ENCODE measurements at regions not wholly inside any gene's neighbourhood (a gene's known extent, or its start where the extent isn't known, plus 50 kb on each side); places are given as distances from the start of the nearest gene placed in this dataset.

DNA sequence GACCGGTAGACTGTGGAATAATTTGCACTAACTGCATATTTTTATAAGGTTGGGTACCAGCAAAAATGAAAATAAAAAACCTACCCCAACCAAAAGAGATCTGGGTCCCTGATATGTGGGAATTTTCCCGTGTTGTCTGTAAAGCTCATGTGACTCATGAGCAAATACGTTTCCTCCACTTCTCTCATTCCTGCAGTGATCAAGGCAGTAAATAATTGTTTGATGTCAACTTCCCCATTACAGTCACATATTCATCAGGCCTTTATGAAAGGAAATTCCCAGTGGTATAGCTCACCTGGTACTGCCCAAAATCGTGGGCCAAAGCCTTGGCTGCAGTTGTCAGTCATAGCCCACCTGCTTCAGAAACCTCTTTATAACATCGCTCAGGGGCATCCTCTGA, 166.0 kb upstream of the ANK3 start:
- Histone ChIP-seq H3K4me1 (ENCODE audit: insufficient read depth, low read length, severe bottlenecking) (no peaks in the 10 kb centered on the region), H3K4me2 (ENCODE audit: low read length) (no peak overlapping the region), H3F3A (ENCODE audit: insufficient read depth, low read length) (no peaks in the 10 kb centered on the region), H3K27me3 (ENCODE audit: insufficient read depth, low read length) (no peaks in the 10 kb centered on the region), H3K9me2 (ENCODE audit: low read depth, low read length) (no peaks in the 10 kb centered on the region), H4K20me1 (ENCODE audit: insufficient read depth, low read length) (no peaks in the 10 kb centered on the region), H3K9me3 (ENCODE audit: low read length) (no peaks in the 10 kb centered on the region), H3K4me3 (ENCODE audit: low read depth, low read length, poor library complexity, severe bottlenecking) (no peak overlapping the region), H2AFZ (ENCODE audit: low read length) (no peak overlapping the region), H3K27ac (ENCODE audit: low read depth, low read length, poor library complexity, severe bottlenecking) (no peak overlapping the region), H3K79me2 (ENCODE audit: insufficient read depth, low read length) (no peaks in the 10 kb centered on the region), H3K36me3 (ENCODE audit: insufficient read depth, low read length) (no peaks in the 10 kb centered on the region), H3K9ac (ENCODE audit: low read length) (no peak overlapping the region)
- no peak for TF ChIP-seq EZH2 (IDR thresholded peaks at IDR 0.05; ENCODE audit: borderline replicate concordance, low read length)
- TF ChIP-seq, protein P1, sequence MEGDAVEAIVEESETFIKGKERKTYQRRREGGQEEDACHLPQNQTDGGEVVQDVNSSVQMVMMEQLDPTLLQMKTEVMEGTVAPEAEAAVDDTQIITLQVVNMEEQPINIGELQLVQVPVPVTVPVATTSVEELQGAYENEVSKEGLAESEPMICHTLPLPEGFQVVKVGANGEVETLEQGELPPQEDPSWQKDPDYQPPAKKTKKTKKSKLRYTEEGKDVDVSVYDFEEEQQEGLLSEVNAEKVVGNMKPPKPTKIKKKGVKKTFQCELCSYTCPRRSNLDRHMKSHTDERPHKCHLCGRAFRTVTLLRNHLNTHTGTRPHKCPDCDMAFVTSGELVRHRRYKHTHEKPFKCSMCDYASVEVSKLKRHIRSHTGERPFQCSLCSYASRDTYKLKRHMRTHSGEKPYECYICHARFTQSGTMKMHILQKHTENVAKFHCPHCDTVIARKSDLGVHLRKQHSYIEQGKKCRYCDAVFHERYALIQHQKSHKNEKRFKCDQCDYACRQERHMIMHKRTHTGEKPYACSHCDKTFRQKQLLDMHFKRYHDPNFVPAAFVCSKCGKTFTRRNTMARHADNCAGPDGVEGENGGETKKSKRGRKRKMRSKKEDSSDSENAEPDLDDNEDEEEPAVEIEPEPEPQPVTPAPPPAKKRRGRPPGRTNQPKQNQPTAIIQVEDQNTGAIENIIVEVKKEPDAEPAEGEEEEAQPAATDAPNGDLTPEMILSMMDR (IDR thresholded peaks at IDR 0.05; ENCODE audit: low read length), result no peak

DNA sequence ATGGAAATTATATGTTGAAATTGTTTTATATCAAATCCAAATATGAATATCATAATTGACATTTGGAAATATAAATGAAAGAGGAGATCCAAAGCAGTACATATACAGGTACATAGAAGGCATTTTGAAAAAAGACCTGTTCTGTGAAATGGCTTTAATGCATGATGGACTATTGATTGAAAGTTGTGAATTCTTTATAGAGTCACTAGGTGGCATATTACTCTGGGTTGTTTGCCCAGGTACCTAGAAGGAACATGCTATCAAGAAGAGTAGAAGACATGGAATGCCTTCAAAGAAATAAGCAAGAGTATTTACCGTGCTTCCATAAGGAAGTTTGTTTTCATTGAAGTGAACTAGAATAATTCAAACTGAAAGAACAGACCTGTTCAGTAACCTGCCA, 160.0 kb upstream of the ANK3 start:
- Histone ChIP-seq H4K20me1 (ENCODE audit: insufficient read depth, low read length) (no peaks in the 10 kb centered on the region), H3K4me2 (ENCODE audit: low read length) (no peak overlapping the region), H3K9me3 (ENCODE audit: low read length) (no peaks in the 10 kb centered on the region), H3K79me2 (ENCODE audit: insufficient read depth, low read length) (no peaks in the 10 kb centered on the region), H3K4me3 (ENCODE audit: low read depth, low read length, poor library complexity, severe bottlenecking) (no peak overlapping the region), H3K27me3 (ENCODE audit: insufficient read depth, low read length) (no peaks in the 10 kb centered on the region), H2AFZ (ENCODE audit: low read length) (no peak overlapping the region), H3F3A (ENCODE audit: insufficient read depth, low read length) (no peaks in the 10 kb centered on the region), H3K9ac (ENCODE audit: low read length) (no peak overlapping the region), H3K9me2 (ENCODE audit: low read depth, low read length) (no peaks in the 10 kb centered on the region), H3K27ac (ENCODE audit: low read depth, low read length, poor library complexity, severe bottlenecking) (no peak overlapping the region), H3K36me3 (ENCODE audit: insufficient read depth, low read length) (no peaks in the 10 kb centered on the region), H3K4me1 (ENCODE audit: insufficient read depth, low read length, severe bottlenecking) (no peaks in the 10 kb centered on the region)
- no peak for TF ChIP-seq EZH2 (IDR thresholded peaks at IDR 0.05; ENCODE audit: borderline replicate concordance, low read length)
- TF ChIP-seq, protein P1 (IDR thresholded peaks at IDR 0.05; ENCODE audit: low read length), result peak; percentile 57

- H3K27me3 ChIP-seq (ENCODE audit: insufficient read depth, low read length), result no peaks in the 10 kb centered on the region
- H2AFZ ChIP-seq (ENCODE audit: low read length), result no peak overlapping the region
- no peak overlapping the region for H3K4me2 ChIP-seq (ENCODE audit: low read length)
- no peaks in the 10 kb centered on the region for H3K9me3 ChIP-seq (ENCODE audit: low read length)
- H3K4me3 ChIP-seq (ENCODE audit: low read depth, low read length, poor library complexity, severe bottlenecking), result no peak overlapping the region
- no peaks in the 10 kb centered on the region for H3K36me3 ChIP-seq (ENCODE audit: insufficient read depth, low read length)
- H3F3A ChIP-seq (ENCODE audit: insufficient read depth, low read length), result no peaks in the 10 kb centered on the region
- H4K20me1 ChIP-seq (ENCODE audit: insufficient read depth, low read length), result no peaks in the 10 kb centered on the region
- no peaks in the 10 kb centered on the region for H3K9me2 ChIP-seq (ENCODE audit: low read depth, low read length)
- H3K4me1 ChIP-seq (ENCODE audit: insufficient read depth, low read length, severe bottlenecking), result no peaks in the 10 kb centered on the region
- no peaks in the 10 kb centered on the region for H3K79me2 ChIP-seq (ENCODE audit: insufficient read depth, low read length)
- no peak for TF ChIP-seq EZH2 (IDR thresholded peaks at IDR 0.05; ENCODE audit: borderline replicate concordance, low read length)
- TF ChIP-seq, protein P1 (IDR thresholded peaks at IDR 0.05; ENCODE audit: low read length), result no peak
- H3K27ac ChIP-seq (ENCODE audit: low read depth, low read length, poor library complexity, severe bottlenecking), result no peak overlapping the region
- H3K9ac ChIP-seq (ENCODE audit: low read length), result no peak overlapping the region
Measured at GRCh38 chr10:60542657-60543056, 153.0 kb upstream of the ANK3 start.
